GM21381 (cell line): ENCODE measurements at regions not wholly inside any gene's neighbourhood (a gene's known extent, or its start where the extent isn't known, plus 50 kb on each side); places are given as distances from the start of the nearest gene placed in this dataset.

Source experiments
- ATAC-seq: cut with Tn5 transposase; IDR thresholded peaks from one replicate; pipeline ENCODE4 v1.9.1; 2021; ENCODE audit warnings: mild to moderate bottlenecking, moderate library complexity; ENCODE audit not compliant: unreplicated experiment

- no peak for ATAC-seq
These were observed 155.1 kb upstream of the WSCD2 start for GRCh38 chr12:107973950-107974349.

- ATAC-seq, result no peak
These were observed 152.8 kb upstream of the WSCD2 start for GRCh38 chr12:107976331-107976730.

- ATAC-seq, result no peak
These were observed 150.9 kb upstream of the WSCD2 start for GRCh38 chr12:107978201-107978600.

GRCh38 chr12:107978641-107979040 is 150.4 kb upstream of the WSCD2 start:
- no peak for ATAC-seq

- no peak for ATAC-seq
These were observed 145.2 kb upstream of the WSCD2 start for GRCh38 chr12:107983756-107984472.

GRCh38 chr12:107984973-107985372 is 144.1 kb upstream of the WSCD2 start:
- no peak for ATAC-seq

GRCh38 chr12:107986183-107986582 is 142.9 kb upstream of the WSCD2 start:
- ATAC-seq, result no peak

GRCh38 chr12:107990325-107990724 is 138.8 kb upstream of the WSCD2 start:
- no peak for ATAC-seq

GRCh38 chr12:107992029-107992428 is 137.1 kb upstream of the WSCD2 start:
- no peak for ATAC-seq

- peak; percentile 60 for ATAC-seq
These were observed 136.1 kb upstream of the WSCD2 start for GRCh38 chr12:107992870-107993451.

- no peak for ATAC-seq
These were observed 130.2 kb upstream of the WSCD2 start for GRCh38 chr12:107998863-107999262.

- ATAC-seq, result no peak
These were observed 129.0 kb upstream of the WSCD2 start for GRCh38 chr12:108000111-108000510.

GRCh38 chr12:108004319-108004718 is 124.8 kb upstream of the WSCD2 start:
- ATAC-seq, result no peak

GRCh38 chr12:108008163-108008905 is 120.8 kb upstream of the WSCD2 start:
- no peak for ATAC-seq

GRCh38 chr12:108009442-108010070 is 119.5 kb upstream of the WSCD2 start:
- ATAC-seq, result no peak

- ATAC-seq, result no peak
These were observed 113.0 kb upstream of the WSCD2 start for GRCh38 chr12:108016022-108016564.

- ATAC-seq, result no peak
These were observed 111.5 kb upstream of the WSCD2 start for GRCh38 chr12:108017472-108018057.

GRCh38 chr12:108019862-108020261 is 109.2 kb upstream of the WSCD2 start:
- no peak for ATAC-seq

- no peak for ATAC-seq
These were observed 107.9 kb upstream of the WSCD2 start for GRCh38 chr12:108021141-108021540.

- ATAC-seq, result no peak
These were observed 107.1 kb upstream of the WSCD2 start for GRCh38 chr12:108021949-108022522.
